SU-DHL-6 (cell line): ENCODE measurements at regions not wholly inside any gene's neighbourhood (a gene's known extent, or its start where the extent isn't known, plus 50 kb on each side); places are given as distances from the start of the nearest gene placed in this dataset.

Experiments used
- EZH2phosphoT487 ChIP-seq: fragments of 200-600 bp; sonication (generic), shearing (Covaris generic); conservative IDR thresholded peaks from 2 replicates; pipeline ENCODE4 v1.6.1; 2018; ENCODE audit warnings: mild to moderate bottlenecking, antibody characterized with exemption, low read length, moderate library complexity, mixed read lengths
- TF ChIP-seq, protein P1 (sequence below): fragments of 200-600 bp; sonication (generic); IDR thresholded peaks from one replicate; pipeline ENCODE4 v1.5.1; 2017; ENCODE audit warnings: antibody characterized with exemption, mild to moderate bottlenecking, low read length, moderate library complexity; ENCODE audit not compliant: insufficient read depth, poor library complexity, severe bottlenecking

- TF ChIP-seq, protein P1, sequence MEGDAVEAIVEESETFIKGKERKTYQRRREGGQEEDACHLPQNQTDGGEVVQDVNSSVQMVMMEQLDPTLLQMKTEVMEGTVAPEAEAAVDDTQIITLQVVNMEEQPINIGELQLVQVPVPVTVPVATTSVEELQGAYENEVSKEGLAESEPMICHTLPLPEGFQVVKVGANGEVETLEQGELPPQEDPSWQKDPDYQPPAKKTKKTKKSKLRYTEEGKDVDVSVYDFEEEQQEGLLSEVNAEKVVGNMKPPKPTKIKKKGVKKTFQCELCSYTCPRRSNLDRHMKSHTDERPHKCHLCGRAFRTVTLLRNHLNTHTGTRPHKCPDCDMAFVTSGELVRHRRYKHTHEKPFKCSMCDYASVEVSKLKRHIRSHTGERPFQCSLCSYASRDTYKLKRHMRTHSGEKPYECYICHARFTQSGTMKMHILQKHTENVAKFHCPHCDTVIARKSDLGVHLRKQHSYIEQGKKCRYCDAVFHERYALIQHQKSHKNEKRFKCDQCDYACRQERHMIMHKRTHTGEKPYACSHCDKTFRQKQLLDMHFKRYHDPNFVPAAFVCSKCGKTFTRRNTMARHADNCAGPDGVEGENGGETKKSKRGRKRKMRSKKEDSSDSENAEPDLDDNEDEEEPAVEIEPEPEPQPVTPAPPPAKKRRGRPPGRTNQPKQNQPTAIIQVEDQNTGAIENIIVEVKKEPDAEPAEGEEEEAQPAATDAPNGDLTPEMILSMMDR: no peak
- no peak for TF ChIP-seq EZH2phosphoT487
These were observed 1514.2 kb downstream of the MRPL39 start for GRCh38 chr21:24093032-24093431.
